CD4-positive, alpha-beta T cell treated with Interleukin-4 for 4 hours (primary cell): ENCODE measurements at regions not wholly inside any gene's neighbourhood (a gene's known extent, or its start where the extent isn't known, plus 50 kb on each side); places are given as distances from the start of the nearest gene placed in this dataset.

Source experiments
- DNase-seq: peaks from one replicate; pipeline ENCODE4 v3.0.0-alpha.2; 2020

DNA sequence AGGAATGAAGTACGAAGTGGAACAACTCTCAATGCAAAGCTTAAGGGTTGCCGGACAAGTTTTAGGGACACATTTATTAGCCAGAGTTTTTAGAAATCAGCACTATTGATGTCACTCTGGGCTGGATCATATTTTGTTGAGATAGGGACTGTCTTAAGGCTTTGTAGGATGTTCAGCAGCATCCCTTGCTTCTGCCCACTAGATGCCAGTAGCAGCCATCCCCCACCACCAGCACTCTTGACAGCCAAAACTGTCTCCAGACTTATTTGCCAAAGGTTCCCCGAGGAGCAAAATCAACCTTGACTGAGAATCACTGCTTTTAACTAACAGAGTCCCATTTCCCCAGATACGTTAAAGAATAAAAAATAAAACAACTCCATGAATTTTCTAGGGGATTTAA, 1497.3 kb downstream of the STIM2 start:
- DNase-seq, result no peak

DNA sequence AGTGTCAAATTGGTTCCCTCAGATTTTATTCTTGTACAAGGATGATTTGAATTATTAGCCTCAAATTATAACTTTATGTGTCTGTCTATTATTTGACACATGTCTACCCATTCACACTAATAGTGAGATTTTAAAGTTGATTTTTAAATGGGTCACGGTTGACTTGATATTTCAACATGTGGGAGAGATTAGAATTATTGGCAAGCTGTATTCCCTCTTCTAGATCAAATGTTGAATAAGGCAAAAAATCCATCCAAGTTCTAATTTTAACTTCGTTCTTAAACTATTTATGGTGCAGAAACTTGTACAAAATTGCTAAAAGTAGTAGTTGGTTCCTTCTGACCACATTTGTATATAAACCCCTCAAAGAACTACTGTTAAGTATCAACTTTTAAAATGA, 1498.0 kb downstream of the STIM2 start:
- DNase-seq, result no peak

DNA sequence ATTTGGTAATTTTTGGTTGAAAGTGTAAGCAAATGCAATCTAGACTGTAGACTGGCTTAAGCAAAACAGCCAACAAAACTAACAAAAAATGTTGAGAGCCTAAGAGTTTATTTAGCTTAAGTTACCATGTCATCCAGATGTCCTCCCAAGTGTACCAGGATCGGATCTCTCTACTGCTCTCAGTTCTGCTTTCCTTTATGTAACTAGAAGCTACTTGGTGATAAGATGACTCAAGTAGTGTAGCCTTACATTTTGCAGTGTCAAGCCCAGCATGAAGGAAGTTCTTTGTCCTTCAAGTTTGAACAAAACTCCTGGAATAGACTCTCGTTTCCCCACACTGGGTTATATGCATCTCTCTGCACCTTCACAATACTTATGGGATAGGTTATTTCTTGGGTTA, 1500.0 kb downstream of the STIM2 start:
- DNase-seq, result no peak

DNA sequence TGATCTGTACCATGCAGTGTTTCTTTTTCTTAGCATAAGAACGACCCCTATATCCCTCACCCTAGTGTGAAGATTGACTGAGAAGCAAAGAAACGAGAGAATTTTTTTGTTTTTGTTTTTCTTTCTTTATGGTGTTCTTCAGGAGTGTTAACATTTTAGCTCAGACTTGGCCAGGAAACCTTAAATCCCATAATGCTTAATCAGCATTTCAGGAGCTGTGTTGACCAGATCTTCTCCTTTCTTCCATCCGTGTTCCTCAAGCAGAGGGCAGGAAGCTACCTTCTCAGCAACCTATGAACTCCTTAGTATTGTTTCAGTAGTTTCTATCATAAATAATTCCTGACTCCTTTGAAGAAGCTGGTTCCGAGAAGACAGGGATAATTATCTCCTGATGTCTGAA, 1501.5 kb downstream of the STIM2 start:
- no peak for DNase-seq

DNA sequence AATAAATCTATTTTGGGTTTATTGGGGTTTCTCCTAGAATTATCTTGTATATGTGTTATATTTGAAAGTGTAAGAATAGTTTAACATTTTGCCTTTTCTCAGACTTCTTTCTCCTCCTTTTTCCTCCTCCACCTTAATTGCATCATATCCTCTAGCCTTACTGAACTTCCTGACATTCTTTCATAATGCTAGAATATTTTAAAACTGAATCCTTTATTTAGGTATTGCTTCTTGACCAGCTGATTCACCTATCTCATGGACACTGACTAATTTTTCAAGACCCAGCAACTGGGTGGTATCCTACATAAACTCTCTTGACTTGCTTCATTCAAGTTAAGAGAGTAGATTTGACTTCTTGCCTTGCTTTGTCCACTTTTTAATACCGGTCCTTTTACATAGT, 1508.9 kb downstream of the STIM2 start:
- DNase-seq, result no peak

DNA sequence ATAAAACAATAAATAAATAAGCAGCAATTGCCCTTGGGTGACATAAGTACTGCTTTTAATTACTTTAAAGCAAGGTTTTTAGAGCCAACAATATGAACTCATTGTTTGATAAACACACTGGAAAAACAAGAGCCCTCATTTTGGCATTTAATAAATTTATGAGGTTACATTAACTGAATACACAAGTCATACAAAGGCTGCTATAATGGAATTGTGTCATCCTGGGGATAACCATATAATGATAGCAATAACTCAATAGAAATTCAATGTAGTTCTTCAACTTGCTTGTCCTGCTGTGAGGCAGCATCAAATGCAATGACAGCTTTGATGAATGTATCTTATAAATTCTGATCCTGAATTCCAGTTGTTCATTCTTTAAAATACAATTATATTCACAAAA, 1512.5 kb downstream of the STIM2 start:
- no peak for DNase-seq

DNA sequence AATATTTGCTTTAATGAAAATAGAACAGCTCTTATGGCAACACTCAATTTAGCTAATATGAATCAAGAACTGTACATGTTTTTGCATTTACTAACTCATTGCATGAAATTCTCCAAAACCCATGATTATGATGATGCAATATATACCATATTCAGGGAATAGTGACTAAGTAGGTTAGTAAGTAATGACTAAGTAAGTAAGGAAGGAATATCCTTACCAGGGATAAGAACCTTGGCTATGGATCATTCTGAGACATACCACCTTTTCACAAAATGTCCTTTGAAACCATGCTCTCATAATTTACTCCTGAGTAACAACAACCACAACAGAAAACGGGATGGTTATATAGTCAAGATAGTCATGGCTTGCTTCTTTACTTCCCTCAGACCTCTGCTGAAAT, 1513.0 kb downstream of the STIM2 start:
- no peak for DNase-seq

DNA sequence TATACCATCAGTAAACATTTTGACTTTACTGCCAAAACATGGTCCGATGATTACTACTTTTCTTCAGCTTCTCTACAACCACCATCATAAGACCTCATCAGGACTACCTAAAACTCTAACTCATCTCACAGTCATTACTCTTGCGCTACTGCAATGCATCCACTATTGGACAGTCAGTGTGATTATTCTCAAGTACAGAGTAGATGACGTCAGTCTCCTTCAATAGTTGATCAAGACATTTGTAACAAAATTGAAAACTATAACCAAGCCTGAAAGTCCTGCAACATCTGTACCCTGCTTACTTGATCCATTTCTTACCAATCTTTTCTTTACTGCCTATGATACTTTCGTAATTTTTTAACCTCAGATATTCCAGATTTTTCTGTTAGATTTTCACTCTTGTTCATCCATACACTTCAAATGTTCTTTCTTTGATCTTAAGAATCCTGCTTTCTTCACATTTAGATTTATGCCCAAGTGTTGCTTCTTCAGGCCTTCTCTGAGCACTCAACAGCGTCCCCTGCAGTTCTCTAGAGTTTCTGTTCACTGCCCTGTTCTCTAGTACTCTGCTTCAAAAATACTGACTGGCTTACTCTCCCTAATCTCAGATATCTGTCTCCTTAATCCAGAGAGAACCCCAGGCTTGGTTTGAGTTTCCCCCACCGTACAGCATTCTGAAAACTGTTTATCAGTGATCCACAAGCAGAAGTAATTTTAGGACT, 1517.6 kb downstream of the STIM2 start:
- no peak for DNase-seq

DNA sequence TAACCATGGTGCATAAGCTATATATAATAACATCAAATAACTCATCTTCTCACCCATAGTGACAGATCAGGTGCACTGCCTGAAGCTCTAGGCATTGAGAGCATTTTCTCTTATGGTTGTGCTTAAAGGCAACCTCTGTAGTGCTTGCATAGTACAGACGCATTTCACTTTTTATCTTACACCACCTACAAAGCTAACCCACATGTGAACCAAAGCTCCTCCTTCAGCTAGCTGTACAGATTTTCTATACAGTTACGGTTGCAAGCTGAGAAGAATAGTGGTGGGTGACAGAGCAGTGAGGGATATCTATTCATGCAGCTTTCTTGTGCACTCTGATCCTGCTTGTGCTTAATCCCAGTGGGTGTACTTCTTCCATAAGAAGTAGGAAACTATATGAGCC, 1525.2 kb downstream of the STIM2 start:
- DNase-seq, result no peak

DNA sequence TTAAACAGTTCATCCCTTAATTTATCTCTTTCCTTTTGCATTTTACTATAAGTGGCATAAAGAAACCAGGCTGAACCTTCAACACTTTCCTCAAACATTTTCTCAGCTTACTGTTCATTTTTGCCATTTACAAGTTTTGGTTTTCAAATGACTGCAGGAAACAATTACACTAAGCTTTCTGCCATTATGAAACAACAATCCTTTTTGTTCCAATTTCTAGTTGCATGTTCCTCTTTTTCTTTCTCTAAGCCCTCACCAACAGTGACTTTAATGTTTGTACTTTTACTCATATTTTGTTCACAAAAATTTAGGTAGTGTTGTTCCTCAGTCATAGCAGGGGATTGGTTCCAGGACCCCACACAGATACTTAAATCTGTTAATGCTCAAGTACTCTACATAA, 1526.1 kb downstream of the STIM2 start:
- DNase-seq, result no peak

DNA sequence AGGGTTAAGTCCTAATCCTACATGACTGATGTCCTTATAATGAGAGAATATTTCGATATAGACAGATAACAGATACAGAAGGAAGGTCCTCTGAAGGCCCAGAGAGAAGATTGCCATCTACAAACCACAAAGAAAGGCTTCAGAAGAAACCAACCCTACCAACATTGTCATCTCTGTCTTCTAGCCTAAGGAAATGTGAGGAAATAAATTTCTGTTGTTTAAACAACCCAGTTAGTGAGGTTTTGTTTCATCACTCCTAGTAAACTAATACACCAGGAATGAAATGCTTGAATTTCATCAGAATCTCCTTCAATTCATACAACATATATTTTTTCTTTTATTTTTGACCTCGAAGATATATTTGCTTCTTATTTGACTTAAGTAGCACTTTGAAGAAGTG, 1527.8 kb downstream of the STIM2 start:
- DNase-seq, result no peak

DNA sequence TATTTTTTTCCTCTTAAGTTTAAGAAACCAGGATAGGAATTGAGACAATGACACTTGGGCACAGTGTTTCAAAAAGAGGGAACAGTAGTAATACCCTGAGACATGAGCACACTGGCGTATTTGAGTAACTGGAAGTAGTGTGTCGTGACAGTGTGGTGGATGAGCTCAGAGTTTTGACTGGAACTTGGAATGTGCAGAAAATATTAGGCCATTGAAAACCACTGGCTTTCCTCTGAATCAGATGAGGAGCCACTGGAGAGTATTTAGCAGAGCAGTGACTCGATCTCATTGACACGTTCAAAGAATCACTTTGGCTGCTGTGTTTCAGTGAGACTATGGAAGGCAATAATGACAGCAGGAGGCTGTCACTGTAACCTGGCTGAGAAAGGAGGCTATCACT, 1531.2 kb downstream of the STIM2 start:
- no peak for DNase-seq

DNA sequence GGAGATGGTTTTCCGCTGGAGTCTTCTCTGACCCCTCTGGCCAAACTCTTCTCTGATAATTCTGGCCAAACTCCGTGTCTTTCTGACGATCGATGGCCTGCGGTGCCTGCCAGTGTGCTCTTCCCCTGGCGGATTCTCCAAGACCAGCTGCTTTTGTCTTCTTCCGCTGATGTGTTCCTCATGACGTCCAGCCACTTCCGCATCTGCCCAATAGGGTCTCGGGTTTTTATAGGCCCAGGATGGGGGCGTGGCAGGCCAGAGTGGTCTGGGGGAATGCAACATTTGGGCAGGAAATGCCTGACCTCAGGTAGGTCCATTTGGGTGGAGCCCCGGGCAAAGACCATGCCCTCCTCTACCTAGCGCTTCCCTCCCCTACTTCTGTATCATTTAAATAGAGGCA, 1542.1 kb downstream of the STIM2 start:
- DNase-seq, result no peak

DNA sequence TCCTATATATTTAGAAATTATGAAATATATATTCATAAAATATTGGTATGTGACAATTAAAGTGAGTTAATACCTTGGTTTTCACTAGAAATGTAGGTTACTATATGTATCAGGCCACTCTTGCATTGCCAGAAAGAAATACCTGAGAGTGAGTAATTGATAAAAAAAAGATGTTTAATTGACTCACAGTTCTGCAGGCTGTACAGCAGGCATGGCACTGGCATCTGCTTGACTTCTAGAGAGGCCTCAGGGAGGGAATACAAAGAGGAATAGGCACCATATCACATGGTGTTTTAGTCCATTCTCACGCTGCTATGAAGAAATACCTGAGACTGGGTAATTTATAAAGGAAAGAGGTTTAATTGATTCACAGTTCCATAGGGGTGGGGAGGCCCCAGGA, 1560.6 kb downstream of the STIM2 start:
- DNase-seq, result no peak

DNA sequence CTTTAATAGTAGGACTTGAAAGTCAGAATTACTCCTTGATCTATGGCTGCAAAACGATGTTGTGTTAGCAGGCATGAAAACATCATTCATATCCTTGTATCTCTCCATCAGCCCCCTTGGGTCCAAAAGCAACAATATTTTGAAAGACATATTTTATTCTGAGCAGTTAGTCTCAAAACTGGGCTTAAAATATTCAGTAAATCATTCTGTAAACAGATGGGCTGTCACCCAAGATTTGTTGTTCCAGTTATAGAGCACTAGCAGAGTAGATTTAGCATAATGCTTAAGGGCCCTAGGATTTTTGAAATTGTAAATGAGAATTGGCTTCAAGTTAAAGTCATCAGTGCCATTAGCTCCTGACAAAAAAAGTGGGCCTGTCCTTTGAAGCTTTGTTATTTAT, 1565.6 kb downstream of the STIM2 start:
- DNase-seq, result no peak

DNA sequence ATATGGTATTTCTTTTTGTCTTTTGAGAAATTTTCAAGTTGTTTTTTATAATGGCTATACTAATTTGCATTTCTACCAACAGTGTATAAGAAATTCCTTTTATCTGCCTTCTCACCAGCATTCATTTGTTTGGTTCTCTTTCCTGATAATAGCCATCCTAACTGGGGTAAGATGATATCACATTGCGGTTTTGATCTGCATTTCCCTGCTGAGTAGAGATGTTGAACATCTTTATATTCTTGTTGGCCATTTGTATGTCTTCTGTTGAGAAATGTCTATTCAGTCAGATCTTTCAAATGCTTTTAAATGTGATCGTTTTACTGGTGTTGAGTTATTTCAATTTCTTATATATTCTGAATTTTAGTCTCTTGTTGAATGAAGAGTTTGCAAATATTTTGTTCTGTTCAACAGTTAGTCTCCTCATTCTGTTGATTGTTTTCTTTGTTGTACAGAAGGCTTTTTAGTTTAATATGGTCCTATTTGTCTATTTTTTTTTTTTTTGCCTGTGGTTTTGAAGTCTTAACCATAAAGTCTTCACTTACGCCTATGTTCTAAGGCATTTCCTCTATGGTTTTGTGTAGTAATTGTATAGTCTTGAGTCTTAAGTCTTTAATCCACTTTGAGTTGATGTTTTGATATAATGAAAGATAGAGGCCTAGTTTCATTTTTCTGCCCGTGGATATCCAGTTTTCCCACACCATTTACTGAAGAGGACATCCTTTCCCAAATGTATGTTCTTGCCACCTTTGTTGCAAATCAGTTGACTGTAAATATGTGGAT, 1566.9 kb downstream of the STIM2 start:
- no peak for DNase-seq

DNA sequence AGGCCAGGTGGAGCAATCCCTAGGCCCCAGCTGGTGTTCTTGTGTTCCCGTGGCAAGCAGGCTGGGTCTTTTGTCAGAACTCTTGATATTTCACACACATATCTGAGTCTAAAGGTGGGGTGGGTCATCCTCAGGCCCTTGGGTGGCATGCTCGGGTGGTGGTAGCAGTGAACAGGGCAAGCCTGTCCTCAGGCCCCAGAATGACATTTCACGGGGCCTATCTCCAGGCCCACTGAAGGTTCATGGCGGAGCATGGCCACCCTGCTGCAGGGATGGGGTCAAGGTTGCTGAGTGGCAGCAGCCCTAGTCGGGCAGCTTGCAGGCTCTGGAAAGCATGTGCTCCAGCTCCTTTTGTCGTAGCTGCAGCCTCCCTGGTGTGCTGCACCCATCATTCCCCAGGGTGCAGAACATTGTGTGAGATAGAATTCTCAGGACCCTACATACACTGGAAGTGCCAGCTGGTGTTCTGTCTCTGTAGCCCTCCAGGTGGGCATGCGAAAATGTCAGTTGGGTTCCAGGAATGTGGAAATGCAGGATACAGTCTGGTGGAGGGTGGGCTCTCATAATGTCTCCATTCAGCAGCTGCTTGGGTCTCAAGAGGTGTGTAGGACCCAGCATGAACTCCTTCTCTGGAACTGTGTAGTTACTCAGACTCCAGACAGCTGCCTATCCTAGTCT, 1571.8 kb downstream of the STIM2 start:
- DNase-seq, result no peak

DNA sequence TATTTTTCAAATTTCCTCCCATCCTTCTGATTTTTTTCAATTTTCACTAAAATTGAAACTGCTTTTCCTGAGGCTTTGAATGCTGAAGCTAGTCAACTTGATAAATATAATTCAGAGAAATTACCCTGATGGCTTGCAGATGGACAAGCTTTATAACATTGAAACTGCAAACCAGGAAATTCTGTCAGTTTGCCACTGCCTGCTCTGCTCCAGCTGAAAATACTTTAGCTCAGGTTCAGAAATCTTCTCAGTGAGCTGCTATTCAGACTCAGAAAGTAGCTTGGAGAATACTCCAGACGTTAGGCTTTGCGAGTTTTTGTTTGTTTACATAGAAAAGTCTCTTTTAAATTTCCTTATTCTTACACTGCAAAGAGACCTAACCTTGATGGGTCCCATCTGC, 1574.7 kb downstream of the STIM2 start:
- no peak for DNase-seq

DNA sequence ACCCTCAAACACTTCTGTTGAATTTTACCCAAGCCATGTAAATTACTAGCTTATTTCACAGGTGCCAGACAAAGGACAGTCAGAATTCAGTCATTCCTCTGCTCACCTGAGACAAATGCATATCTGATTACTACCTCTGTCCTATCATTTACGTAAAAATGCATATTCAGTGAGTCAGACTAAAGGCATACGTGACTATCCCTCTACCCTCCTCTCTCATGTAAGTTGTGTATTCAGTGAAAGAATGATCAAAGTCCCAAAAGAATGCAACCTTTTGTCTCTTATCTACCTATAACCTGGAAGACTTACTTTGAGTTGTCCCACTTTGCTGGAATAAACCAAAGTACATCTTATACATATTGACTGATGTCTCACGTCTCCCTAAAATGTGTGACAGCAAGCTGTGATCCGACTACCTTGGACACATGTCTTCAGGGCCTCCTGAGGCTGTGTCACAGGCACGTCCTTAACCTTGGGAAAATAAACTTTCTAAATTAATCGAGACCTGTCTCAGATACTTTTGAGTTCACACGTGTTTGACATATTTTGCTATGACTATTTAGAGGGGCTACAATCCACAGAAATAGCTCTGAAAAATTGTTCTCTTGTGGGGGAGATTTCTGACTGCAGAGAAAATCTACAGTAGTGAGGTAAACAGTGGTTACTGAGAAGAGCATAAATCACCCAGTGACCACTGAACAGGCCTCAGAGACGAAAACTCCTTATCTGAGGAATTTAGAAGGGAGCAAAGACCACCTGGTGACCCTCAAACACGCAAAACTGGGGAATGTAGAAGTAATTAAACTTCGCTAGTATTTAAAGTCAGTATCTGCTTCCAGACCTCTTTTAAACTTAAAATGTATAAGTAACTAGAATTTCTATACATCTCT, 1575.8 kb downstream of the STIM2 start:
- no peak for DNase-seq

DNA sequence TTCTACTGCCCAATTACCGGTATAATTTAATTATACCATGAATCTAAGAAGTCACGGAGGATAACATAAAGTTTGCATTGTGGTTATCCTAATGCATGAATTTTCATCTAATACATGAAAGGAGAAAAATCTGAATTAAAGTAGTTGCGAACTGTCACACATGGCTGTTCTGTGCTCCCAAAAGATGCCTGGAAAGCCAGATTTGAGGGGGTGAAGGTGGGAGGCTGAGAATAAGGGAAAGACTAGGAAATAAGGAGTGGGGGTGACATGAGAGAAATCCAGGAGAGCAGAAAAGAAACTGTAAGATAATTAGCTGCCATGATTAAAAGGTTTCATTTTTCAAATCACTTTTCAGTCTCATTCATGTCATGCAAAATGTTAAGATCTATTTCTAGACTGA, 1582.7 kb downstream of the STIM2 start:
- DNase-seq, result no peak

DNA sequence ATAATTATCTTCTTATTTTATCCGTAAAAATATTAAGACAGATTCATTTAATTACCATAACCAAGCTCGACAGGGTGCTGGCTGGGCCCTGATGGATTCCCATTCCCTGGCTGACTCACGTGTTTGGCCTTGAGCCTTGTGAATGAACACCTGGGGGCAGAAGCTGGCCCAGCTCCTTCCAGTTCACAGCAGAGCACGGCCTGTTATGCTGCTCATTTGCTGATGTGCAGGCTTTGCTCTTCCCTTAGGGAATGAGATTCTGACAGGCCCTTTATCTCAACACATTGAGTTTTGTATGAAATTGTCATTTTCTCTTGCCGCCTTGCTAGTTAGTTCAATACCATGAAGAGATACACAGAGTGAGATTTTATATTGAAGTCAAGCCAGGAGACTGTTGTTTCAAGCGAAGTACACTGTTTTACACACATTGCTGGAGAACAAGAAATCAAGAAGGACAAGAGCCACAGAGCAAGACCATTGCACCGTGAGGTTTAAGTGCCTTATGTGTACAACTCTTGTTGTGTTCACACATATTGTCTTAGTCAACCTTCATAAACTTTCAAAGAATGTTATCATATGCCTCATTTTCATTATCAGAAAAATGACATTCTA, 1583.3 kb downstream of the STIM2 start:
- no peak for DNase-seq

DNA sequence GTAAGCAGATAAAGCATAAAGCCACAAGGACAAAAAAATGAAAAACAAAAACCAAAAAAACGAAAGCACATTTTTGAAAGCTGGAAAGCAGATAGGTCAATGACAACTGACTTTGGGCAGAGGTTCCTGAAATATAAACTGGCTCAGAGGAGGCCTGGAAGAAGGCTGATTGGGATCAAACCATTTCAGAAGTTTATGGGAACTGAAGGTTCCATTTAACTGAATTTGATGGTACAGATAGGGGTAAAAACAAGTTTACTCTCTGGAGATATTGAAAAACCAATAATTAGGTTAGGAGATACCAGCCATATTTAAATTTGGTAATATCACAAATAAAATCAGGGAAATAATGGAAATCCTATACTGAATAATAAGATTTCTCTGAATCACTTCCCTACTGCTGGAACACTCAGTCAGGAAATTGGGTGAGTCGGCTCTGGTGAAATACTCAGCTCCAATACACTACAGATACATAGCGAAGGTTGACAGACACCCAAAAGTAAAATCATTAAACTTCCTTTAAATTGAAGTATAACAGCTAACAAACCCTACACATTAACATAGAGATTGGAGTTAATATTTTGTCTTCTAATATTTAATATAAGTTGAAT, 1584.3 kb downstream of the STIM2 start:
- DNase-seq, result no peak
